A673 (cell line): ENCODE measurements at regions not wholly inside any gene's neighbourhood (a gene's known extent, or its start where the extent isn't known, plus 50 kb on each side); places are given as distances from the start of the nearest gene placed in this dataset.

Experiments used
- EZH2 ChIP-seq: fragments of 200-600 bp; sonication (generic); IDR thresholded peaks from 2 replicates; pipeline ENCODE4 v1.6.1; 2017; ENCODE audit warnings: borderline replicate concordance, low read depth, mild to moderate bottlenecking, mixed read lengths, antibody characterized with exemption, low read length; ENCODE audit not compliant: poor library complexity, severe bottlenecking
- TF ChIP-seq, protein P1 (sequence below): fragments of 300-800, 200-600 bp; sonication (generic); conservative IDR thresholded peaks from 2 replicates; pipeline ENCODE4 v1.5.1; 2017; ENCODE audit warnings: low read depth, mild to moderate bottlenecking, antibody characterized with exemption, low read length, moderate library complexity, mixed read lengths

DNA sequence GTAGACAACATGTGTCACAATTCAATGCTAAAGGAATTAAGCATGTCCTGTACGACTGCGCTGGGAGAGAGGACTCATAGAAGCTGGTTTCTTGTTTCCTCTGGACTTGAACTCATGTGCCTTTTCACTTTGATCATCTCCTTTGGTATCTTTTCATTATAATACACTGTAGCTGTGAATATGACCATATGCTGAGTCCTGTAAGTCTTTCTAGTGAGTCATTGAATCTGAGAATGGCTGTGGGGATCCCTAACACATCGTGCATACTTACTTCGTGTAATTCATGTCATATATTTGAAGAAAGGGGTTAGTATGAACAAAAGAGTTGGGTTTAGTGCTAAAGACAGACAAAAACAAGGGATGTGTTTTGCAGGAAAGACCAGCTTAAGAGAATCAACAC lies 148.1 kb upstream of the RUNX1 start:
- TF ChIP-seq, protein P1, sequence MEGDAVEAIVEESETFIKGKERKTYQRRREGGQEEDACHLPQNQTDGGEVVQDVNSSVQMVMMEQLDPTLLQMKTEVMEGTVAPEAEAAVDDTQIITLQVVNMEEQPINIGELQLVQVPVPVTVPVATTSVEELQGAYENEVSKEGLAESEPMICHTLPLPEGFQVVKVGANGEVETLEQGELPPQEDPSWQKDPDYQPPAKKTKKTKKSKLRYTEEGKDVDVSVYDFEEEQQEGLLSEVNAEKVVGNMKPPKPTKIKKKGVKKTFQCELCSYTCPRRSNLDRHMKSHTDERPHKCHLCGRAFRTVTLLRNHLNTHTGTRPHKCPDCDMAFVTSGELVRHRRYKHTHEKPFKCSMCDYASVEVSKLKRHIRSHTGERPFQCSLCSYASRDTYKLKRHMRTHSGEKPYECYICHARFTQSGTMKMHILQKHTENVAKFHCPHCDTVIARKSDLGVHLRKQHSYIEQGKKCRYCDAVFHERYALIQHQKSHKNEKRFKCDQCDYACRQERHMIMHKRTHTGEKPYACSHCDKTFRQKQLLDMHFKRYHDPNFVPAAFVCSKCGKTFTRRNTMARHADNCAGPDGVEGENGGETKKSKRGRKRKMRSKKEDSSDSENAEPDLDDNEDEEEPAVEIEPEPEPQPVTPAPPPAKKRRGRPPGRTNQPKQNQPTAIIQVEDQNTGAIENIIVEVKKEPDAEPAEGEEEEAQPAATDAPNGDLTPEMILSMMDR: no peak
- no peak for TF ChIP-seq EZH2
